Activated T-helper 1 cell treated with anti-CD3 and anti-CD28 coated beads, Interleukin-12 subunit alpha, Interleukin-12 subunit beta, Interleukin-2, Interleukin-4 antibody, amounts not matched to agents 30 ng/mL and 10 ng/mL and 1 ng/mL, durations not matched to agents 14 hours and 24 hours and 36 hours (primary cell): ENCODE measurements at regions not wholly inside any gene's neighbourhood (a gene's known extent, or its start where the extent isn't known, plus 50 kb on each side); places are given as distances from the start of the nearest gene placed in this dataset.
"Not testable (repeated sequence)": the region's sequence is repeated elsewhere in the genome, so short reads cannot be mapped to it uniquely, and the experiment has no call there.

Experiments used
- DNase-seq: peaks from one replicate; pipeline ENCODE4 v3.0.0; 2021; ENCODE audit warnings: low spot score
- H3K27ac Mint-ChIP-seq: one replicate; pipeline ENCODE4 v1.8.0; 2021; ENCODE audit warnings: mild to moderate bottlenecking, mixed read lengths
- H3K27me3 Mint-ChIP-seq: one replicate; pipeline ENCODE4 v1.8.0; 2022; ENCODE audit warnings: mild to moderate bottlenecking, moderate library complexity, mixed read lengths; ENCODE audit not compliant: insufficient read depth
- H3K36me3 Mint-ChIP-seq: one replicate; pipeline ENCODE4 v1.8.0; 2021; ENCODE audit warnings: low read depth, mixed read lengths
- H3K4me1 Mint-ChIP-seq: one replicate; pipeline ENCODE4 v1.8.0; 2021; ENCODE audit warnings: low read depth, mixed read lengths
- H3K4me3 Mint-ChIP-seq: one replicate; pipeline ENCODE4 v1.8.0; 2021; ENCODE audit warnings: mild to moderate bottlenecking, moderate library complexity, mixed read lengths
- H3K9me3 Mint-ChIP-seq: one replicate; pipeline ENCODE4 v1.8.0; 2021; ENCODE audit warnings: mixed read lengths
- intact Hi-C: fragments of 100-400 bp; cut with micrococcal nuclease; formaldehyde crosslinking; loops from one replicate; pipeline ENCODE4 v1.15.1; 2024

GRCh38 chr7:50251765-50252164, 52.8 kb upstream of the IKZF1 start:
- no peak overlapping the region for H3K4me3 Mint-ChIP-seq
- intact Hi-C loops: no loop called here

GRCh38 chr7:50246551-50246950, 58.0 kb upstream of the IKZF1 start:
- H3K27me3 Mint-ChIP-seq: no peaks in the 10 kb centered on the region
- no peak for DNase-seq
- H3K9me3 Mint-ChIP-seq: peaks cover 41% of the 10 kb centered on the region
- peaks cover 17% of the 10 kb centered on the region for H3K36me3 Mint-ChIP-seq
- H3K27ac Mint-ChIP-seq: no peak overlapping the region
- intact Hi-C loops: loop anchor here (2.0 kb wide), 1 partner anchor 14 kb away; no protein-coding TSS in a partner anchor
- no peak overlapping the region for H3K4me3 Mint-ChIP-seq
- peaks cover 12% of the 10 kb centered on the region for H3K4me1 Mint-ChIP-seq

More at GRCh38 chr7:50251765-50252164, 52.8 kb upstream of the IKZF1 start:
- no peaks in the 10 kb centered on the region for H3K27me3 Mint-ChIP-seq
- H3K27ac Mint-ChIP-seq: no peak overlapping the region
- H3K4me1 Mint-ChIP-seq: peaks cover 12% of the 10 kb centered on the region
- no peak for DNase-seq
- peaks cover 28% of the 10 kb centered on the region for H3K9me3 Mint-ChIP-seq
- peaks cover 13% of the 10 kb centered on the region for H3K36me3 Mint-ChIP-seq

- not testable (repeated sequence) for H3K27ac Mint-ChIP-seq, H3K27me3 Mint-ChIP-seq, H3K4me3 Mint-ChIP-seq, H3K4me1 Mint-ChIP-seq, DNase-seq
- Mint-ChIP-seq H3K36me3 (peaks cover 14% of the 10 kb centered on the region), H3K9me3 (peaks cover 50% of the 10 kb centered on the region)
- intact Hi-C loops: loop anchor here (2.0 kb wide), 1 partner anchor 15 kb away; no protein-coding TSS in a partner anchor
Measured at GRCh38 chr7:50242111-50242510, 62.4 kb upstream of the IKZF1 start.

- H3K4me1 Mint-ChIP-seq, intact Hi-C loops, H3K4me3 Mint-ChIP-seq, H3K27me3 Mint-ChIP-seq, H3K27ac Mint-ChIP-seq, DNase-seq: not testable (repeated sequence)
- peaks cover 49% of the 10 kb centered on the region for H3K9me3 Mint-ChIP-seq
- peaks cover 11% of the 10 kb centered on the region for H3K36me3 Mint-ChIP-seq
Measured at GRCh38 chr7:50240699-50241098, 63.8 kb upstream of the IKZF1 start.

- no peak for DNase-seq
- H3K4me1 Mint-ChIP-seq: peaks cover 46% of the 10 kb centered on the region
- peaks cover 29% of the 10 kb centered on the region for H3K9me3 Mint-ChIP-seq
- no peak overlapping the region for H3K4me3 Mint-ChIP-seq
- H3K27ac Mint-ChIP-seq: no peak overlapping the region
- intact Hi-C loops: no loop called here
- H3K27me3 Mint-ChIP-seq: no peaks in the 10 kb centered on the region
- peaks cover 11% of the 10 kb centered on the region for H3K36me3 Mint-ChIP-seq
Measured at GRCh38 chr7:50229964-50230363, 74.6 kb upstream of the IKZF1 start.

GRCh38 chr7:50228148-50228547, 76.4 kb upstream of the IKZF1 start:
- H3K4me1 Mint-ChIP-seq: peaks cover 46% of the 10 kb centered on the region

GRCh38 chr7:50227726-50228125, 76.8 kb upstream of the IKZF1 start:
- peaks cover 9% of the 10 kb centered on the region for H3K36me3 Mint-ChIP-seq
- H3K4me3 Mint-ChIP-seq: peak overlapping the region; percentile 52
- peaks cover 46% of the 10 kb centered on the region for H3K4me1 Mint-ChIP-seq
- H3K27ac Mint-ChIP-seq: peak overlapping the region; percentile 91
- H3K9me3 Mint-ChIP-seq: peaks cover 32% of the 10 kb centered on the region
- no peak for DNase-seq
- intact Hi-C loops: loop anchor here (1.0 to 2.0 kb wide), 3 partner anchors 15 to 166 kb away; no protein-coding TSS in a partner anchor
- H3K27me3 Mint-ChIP-seq: no peaks in the 10 kb centered on the region

More at GRCh38 chr7:50228148-50228547, 76.4 kb upstream of the IKZF1 start:
- peaks cover 33% of the 10 kb centered on the region for H3K9me3 Mint-ChIP-seq
- peak overlapping the region; percentile 52 for H3K4me3 Mint-ChIP-seq
- no peaks in the 10 kb centered on the region for H3K27me3 Mint-ChIP-seq
- peak overlapping the region; percentile 91 for H3K27ac Mint-ChIP-seq
- no peak for DNase-seq
- H3K36me3 Mint-ChIP-seq: peaks cover 9% of the 10 kb centered on the region
- intact Hi-C loops: no loop called here

- no peak for DNase-seq
- peaks cover 46% of the 10 kb centered on the region for H3K4me1 Mint-ChIP-seq
- no peaks in the 10 kb centered on the region for H3K27me3 Mint-ChIP-seq
- H3K9me3 Mint-ChIP-seq: peaks cover 37% of the 10 kb centered on the region
- intact Hi-C loops: loop anchor here (1.0 to 2.0 kb wide), 6 partner anchors 9 to 167 kb away; no protein-coding TSS in a partner anchor
- peaks cover 11% of the 10 kb centered on the region for H3K36me3 Mint-ChIP-seq
- H3K4me3 Mint-ChIP-seq: peak overlapping the region; percentile 4
- H3K27ac Mint-ChIP-seq: peak overlapping the region; percentile 50
Measured at GRCh38 chr7:50226669-50227068, 77.8 kb upstream of the IKZF1 start.

- Mint-ChIP-seq H3K36me3 (peaks cover 10% of the 10 kb centered on the region), H3K4me1 (peaks cover 46% of the 10 kb centered on the region), H3K27ac (peak overlapping the region; percentile 36), H3K9me3 (peaks cover 38% of the 10 kb centered on the region), H3K4me3 (peak overlapping the region; percentile 4), H3K27me3 (no peaks in the 10 kb centered on the region)
- intact Hi-C loops: loop anchor here (1.0 to 2.0 kb wide), 4 partner anchors 9 to 83 kb away; no protein-coding TSS in a partner anchor
- no peak for DNase-seq
Measured at GRCh38 chr7:50226145-50226544, 78.4 kb upstream of the IKZF1 start.

- no peak overlapping the region for H3K4me3 Mint-ChIP-seq
- DNase-seq: no peak
- no peaks in the 10 kb centered on the region for H3K27me3 Mint-ChIP-seq
- H3K4me1 Mint-ChIP-seq: peaks cover 49% of the 10 kb centered on the region
- H3K9me3 Mint-ChIP-seq: peaks cover 24% of the 10 kb centered on the region
- no peak overlapping the region for H3K27ac Mint-ChIP-seq
- peaks cover 6% of the 10 kb centered on the region for H3K36me3 Mint-ChIP-seq
- intact Hi-C loops: no loop called here
Measured at GRCh38 chr7:50221433-50221832, 83.1 kb upstream of the IKZF1 start.

- DNase-seq: no peak
- H3K4me1 Mint-ChIP-seq: peaks cover 49% of the 10 kb centered on the region
- H3K4me3 Mint-ChIP-seq: no peak overlapping the region
- peaks cover 24% of the 10 kb centered on the region for H3K9me3 Mint-ChIP-seq
- H3K36me3 Mint-ChIP-seq: peaks cover 6% of the 10 kb centered on the region
- H3K27ac Mint-ChIP-seq: no peak overlapping the region
- intact Hi-C loops: no loop called here
- no peaks in the 10 kb centered on the region for H3K27me3 Mint-ChIP-seq
Measured at GRCh38 chr7:50221028-50221427, 83.5 kb upstream of the IKZF1 start.

GRCh38 chr7:50220273-50220672, 84.2 kb upstream of the IKZF1 start:
- Mint-ChIP-seq H3K36me3 (peaks cover 6% of the 10 kb centered on the region), H3K4me1 (peaks cover 49% of the 10 kb centered on the region), H3K9me3 (peaks cover 24% of the 10 kb centered on the region), H3K27ac (no peak overlapping the region), H3K27me3 (no peaks in the 10 kb centered on the region), H3K4me3 (no peak overlapping the region)
- intact Hi-C loops: no loop called here
- DNase-seq: no peak

GRCh38 chr7:50217821-50218281, 86.7 kb upstream of the IKZF1 start:
- Mint-ChIP-seq H3K27me3 (no peaks in the 10 kb centered on the region), H3K9me3 (peaks cover 21% of the 10 kb centered on the region), H3K4me3 (no peak overlapping the region), H3K36me3 (peaks cover 9% of the 10 kb centered on the region), H3K4me1 (peaks cover 72% of the 10 kb centered on the region), H3K27ac (no peak overlapping the region)
- DNase-seq: no peak
- intact Hi-C loops: loop anchor here (1.0 kb wide), 1 partner anchor 8 kb away; no protein-coding TSS in a partner anchor
